ENCODE measurements at regions not wholly inside any gene's neighbourhood (a gene's known extent, or its start where the extent isn't known, plus 50 kb on each side); places are given as distances from the start of the nearest gene placed in this dataset.

DNA sequence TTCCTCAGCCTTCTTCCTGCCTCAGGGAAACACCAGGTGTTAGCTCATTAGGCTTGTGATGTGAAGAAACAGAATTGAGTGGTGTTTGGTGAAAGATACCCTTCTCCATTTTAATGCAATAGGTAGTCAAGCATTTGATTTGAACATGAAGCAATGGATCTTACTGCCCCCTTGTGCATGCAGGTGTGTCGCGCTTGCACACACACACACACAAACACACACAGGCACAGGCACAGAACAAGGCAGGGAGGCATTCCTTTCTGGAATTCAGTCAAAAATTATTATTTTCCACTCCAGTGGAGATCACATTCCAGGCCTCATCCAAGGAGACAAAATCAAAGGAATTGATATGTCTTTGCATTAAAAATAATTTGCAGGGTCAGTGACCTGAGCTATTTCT, 667.0 kb upstream of the MARCKS start:
- H3K4me3 ChIP-seq: no peak overlapping the region
- DNase-seq (ENCODE audit: low spot score): no peak

DNA sequence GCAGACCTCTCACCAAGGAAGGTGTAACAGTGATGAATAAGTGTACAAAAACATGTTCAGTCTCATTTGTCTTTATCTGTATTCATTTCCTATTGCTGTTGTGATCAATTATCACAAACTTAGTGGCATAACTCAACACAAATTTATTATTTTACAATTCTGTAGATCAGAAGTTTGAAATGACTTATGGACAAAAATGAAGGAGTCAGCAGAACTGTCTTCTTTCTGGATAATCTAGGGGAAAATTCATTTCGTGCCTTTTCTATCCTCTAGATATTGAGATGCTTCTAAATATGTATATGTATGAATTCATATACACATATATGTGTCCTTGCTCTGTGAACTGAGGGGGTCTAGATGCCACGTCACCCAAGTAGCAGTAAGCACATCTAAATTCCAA, 663.1 kb upstream of the MARCKS start:
- Histone ChIP-seq H3K4me3 (no peak overlapping the region), H3K27ac (no peak overlapping the region)
- TF ChIP-seq, protein P1, sequence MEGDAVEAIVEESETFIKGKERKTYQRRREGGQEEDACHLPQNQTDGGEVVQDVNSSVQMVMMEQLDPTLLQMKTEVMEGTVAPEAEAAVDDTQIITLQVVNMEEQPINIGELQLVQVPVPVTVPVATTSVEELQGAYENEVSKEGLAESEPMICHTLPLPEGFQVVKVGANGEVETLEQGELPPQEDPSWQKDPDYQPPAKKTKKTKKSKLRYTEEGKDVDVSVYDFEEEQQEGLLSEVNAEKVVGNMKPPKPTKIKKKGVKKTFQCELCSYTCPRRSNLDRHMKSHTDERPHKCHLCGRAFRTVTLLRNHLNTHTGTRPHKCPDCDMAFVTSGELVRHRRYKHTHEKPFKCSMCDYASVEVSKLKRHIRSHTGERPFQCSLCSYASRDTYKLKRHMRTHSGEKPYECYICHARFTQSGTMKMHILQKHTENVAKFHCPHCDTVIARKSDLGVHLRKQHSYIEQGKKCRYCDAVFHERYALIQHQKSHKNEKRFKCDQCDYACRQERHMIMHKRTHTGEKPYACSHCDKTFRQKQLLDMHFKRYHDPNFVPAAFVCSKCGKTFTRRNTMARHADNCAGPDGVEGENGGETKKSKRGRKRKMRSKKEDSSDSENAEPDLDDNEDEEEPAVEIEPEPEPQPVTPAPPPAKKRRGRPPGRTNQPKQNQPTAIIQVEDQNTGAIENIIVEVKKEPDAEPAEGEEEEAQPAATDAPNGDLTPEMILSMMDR (IDR thresholded peaks at IDR 0.05): no peak
- DNase-seq (ENCODE audit: low spot score): no peak

More for the DNA sequence above, 667.0 kb upstream of the MARCKS start:
- TF ChIP-seq, protein P1 (IDR thresholded peaks at IDR 0.05): no peak
- no peak overlapping the region for H3K27ac ChIP-seq

DNA sequence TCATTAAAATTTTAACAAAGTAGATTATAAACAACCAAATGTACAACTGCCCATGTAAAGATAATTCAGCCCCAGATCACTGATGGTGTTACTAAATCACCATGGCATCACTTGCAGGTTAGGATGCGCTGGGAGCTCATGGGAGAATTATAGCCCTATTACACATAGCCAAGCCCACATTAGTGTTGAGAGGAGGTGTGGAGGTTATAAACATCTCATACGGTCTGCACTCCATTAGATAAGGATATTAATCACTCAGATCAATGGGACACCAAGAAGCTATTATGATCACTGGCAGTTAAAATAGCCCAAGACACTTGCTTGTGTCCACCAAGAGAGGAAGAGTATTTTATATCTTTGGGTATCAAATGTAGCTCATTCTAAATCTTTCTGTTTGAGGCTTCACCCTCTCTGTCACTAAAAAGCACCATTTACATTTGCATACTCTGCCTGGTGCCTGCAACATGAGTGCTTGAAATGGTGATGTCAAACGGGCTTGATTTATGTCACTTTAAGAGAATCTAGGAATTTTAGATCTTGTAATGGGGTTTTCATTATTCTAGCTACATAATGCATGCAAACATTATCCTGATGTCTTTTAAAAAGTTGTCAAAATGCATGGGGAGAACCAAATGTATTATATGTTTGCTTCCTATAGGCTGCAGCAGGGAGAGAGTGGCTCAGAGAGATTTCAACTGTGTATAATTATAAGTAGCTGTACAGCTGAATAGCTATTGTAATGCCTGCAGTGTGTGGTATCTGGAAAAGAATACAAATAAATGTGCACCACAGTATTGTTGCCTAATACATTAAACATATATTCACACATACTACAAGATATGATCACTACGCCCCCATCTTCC, 654.1 kb upstream of the MARCKS start:
- Histone ChIP-seq H3K4me3 (no peak overlapping the region), H3K27ac (no peak overlapping the region)
- no peak for DNase-seq (ENCODE audit: low spot score)
- TF ChIP-seq, protein P1 (IDR thresholded peaks at IDR 0.05): no peak

GRCh38 chr6:113203715-113204110, 653.4 kb upstream of the MARCKS start:
- H3K4me3 ChIP-seq: no peak overlapping the region
- no peak overlapping the region for H3K27ac ChIP-seq
- DNase-seq (ENCODE audit: low spot score): no peak
- TF ChIP-seq, protein P1 (IDR thresholded peaks at IDR 0.05): no peak

- DNase-seq (ENCODE audit: low spot score): no peak
- H3K4me3 ChIP-seq: no peak overlapping the region
Observed at GRCh38 chr6:113205553-113205952, 651.6 kb upstream of the MARCKS start.

DNA sequence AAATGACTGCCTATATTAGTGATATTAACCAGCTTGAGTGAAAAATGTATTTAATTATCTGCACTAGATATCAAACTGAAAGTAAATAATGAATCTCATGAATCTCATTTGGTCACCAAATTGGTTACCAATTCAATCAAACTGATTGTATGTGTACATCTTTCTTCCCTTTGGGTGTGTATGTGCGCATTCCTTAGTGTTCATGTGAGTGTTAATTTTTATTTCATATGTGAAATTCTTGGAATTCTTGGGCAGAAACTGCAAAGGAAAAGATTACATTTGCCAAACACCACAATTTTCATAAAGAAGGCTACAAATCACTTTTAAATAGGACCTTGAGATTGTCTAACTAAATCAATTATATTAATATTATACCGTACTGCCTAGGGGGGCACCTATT, 648.4 kb upstream of the MARCKS start:
- no peak overlapping the region for H3K4me3 ChIP-seq
- DNase-seq (ENCODE audit: low spot score): no peak
- H3K27ac ChIP-seq: no peak overlapping the region
- TF ChIP-seq, protein P1 (IDR thresholded peaks at IDR 0.05): no peak

More at GRCh38 chr6:113205553-113205952, 651.6 kb upstream of the MARCKS start:
- no peak overlapping the region for H3K27ac ChIP-seq
- TF ChIP-seq, protein P1 (IDR thresholded peaks at IDR 0.05): no peak

- no peak overlapping the region for H3K27ac ChIP-seq
Observed at GRCh38 chr6:113209315-113209714, 647.8 kb upstream of the MARCKS start.

More at GRCh38 chr6:113209315-113209714, 647.8 kb upstream of the MARCKS start:
- TF ChIP-seq, protein P1 (IDR thresholded peaks at IDR 0.05): no peak
- H3K4me3 ChIP-seq: no peak overlapping the region
- DNase-seq (ENCODE audit: low spot score): no peak
